ENCODE measurements at regions not wholly inside any gene's neighbourhood (a gene's known extent, or its start where the extent isn't known, plus 50 kb on each side); places are given as distances from the start of the nearest gene placed in this dataset.

GRCh38 chr6:54037277-54037779 lies 73.9 kb upstream of the MLIP start:
- H3K9me3 ChIP-seq (ENCODE audit: control insufficient read depth, insufficient read depth, low read length): no peaks in the 10 kb centered on the region
- H3K79me2 ChIP-seq (ENCODE audit: control insufficient read depth, low read length): no peaks in the 10 kb centered on the region
- no peaks in the 10 kb centered on the region for H3K27me3 ChIP-seq (ENCODE audit: control insufficient read depth, low read length)
- no peaks in the 10 kb centered on the region for H3K4me1 ChIP-seq (ENCODE audit: control insufficient read depth, low read length)
- H4K20me1 ChIP-seq (ENCODE audit: control insufficient read depth, insufficient read depth, low read depth, low read length): no peaks in the 10 kb centered on the region
- H3K4me3 ChIP-seq (ENCODE audit: low read length): no peak overlapping the region
- no peak overlapping the region for H3K27ac ChIP-seq (ENCODE audit: low read depth, low read length)
- H3K9me2 ChIP-seq (replicated peaks; ENCODE audit: control insufficient read depth, low read length): no peaks in the 10 kb centered on the region
- TF ChIP-seq CTCF (IDR thresholded peaks at IDR 0.05; ENCODE audit: low read depth, low read length, poor library complexity, severe bottlenecking): no peak
- no peak for TF ChIP-seq EZH2phosphoT487 (IDR thresholded peaks at IDR 0.05; ENCODE audit: borderline replicate concordance, low read length)
- no peaks in the 10 kb centered on the region for H3K36me3 ChIP-seq (ENCODE audit: control insufficient read depth, low read length)
- H3K4me2 ChIP-seq (ENCODE audit: low read length): no peak overlapping the region
- no peaks in the 10 kb centered on the region for H3F3A ChIP-seq (ENCODE audit: control insufficient read depth, insufficient read depth)

- Histone ChIP-seq H3K79me2 (ENCODE audit: control insufficient read depth, low read length) (no peaks in the 10 kb centered on the region), H3K9me3 (ENCODE audit: control insufficient read depth, insufficient read depth, low read length) (no peaks in the 10 kb centered on the region), H4K20me1 (ENCODE audit: control insufficient read depth, insufficient read depth, low read depth, low read length) (no peaks in the 10 kb centered on the region), H3K27me3 (ENCODE audit: control insufficient read depth, low read length) (no peaks in the 10 kb centered on the region), H3F3A (ENCODE audit: control insufficient read depth, insufficient read depth) (no peaks in the 10 kb centered on the region), H3K9me2 (replicated peaks; ENCODE audit: control insufficient read depth, low read length) (no peaks in the 10 kb centered on the region), H3K27ac (ENCODE audit: low read depth, low read length) (no peak overlapping the region), H3K4me1 (ENCODE audit: control insufficient read depth, low read length) (no peaks in the 10 kb centered on the region), H3K36me3 (ENCODE audit: control insufficient read depth, low read length) (no peaks in the 10 kb centered on the region), H3K4me3 (ENCODE audit: low read length) (no peak overlapping the region), H3K4me2 (ENCODE audit: low read length) (no peak overlapping the region)
- TF ChIP-seq CTCF (IDR thresholded peaks at IDR 0.05; ENCODE audit: low read depth, low read length, poor library complexity, severe bottlenecking) (no peak), EZH2phosphoT487 (IDR thresholded peaks at IDR 0.05; ENCODE audit: borderline replicate concordance, low read length) (no peak)
Measured at GRCh38 chr6:54040545-54040944, 70.7 kb upstream of the MLIP start.

DNA sequence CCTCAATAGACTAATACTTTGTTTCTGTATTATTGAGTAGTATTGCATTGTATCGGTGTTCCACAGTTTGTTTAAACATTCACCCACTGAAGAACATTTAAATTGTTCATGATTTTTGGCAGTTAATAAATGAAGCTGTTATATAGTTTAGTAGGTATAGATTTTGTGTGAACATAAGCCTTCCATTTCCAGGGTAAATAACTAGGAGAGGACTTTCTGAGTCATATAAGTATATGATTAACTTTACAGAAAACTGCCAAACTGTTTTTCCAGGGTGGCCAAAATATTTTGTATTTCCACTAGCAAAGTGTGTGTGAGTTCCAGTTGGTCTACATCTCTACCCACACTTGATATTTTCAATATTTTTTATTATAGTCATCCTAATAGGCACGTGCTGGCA lies 70.0 kb upstream of the MLIP start:
- Histone ChIP-seq H3K4me3 (ENCODE audit: low read length) (no peak overlapping the region), H3K27me3 (ENCODE audit: control insufficient read depth, low read length) (no peaks in the 10 kb centered on the region), H4K20me1 (ENCODE audit: control insufficient read depth, insufficient read depth, low read depth, low read length) (no peaks in the 10 kb centered on the region), H3K4me2 (ENCODE audit: low read length) (no peak overlapping the region), H3K79me2 (ENCODE audit: control insufficient read depth, low read length) (no peaks in the 10 kb centered on the region), H3F3A (ENCODE audit: control insufficient read depth, insufficient read depth) (no peaks in the 10 kb centered on the region), H3K9me2 (replicated peaks; ENCODE audit: control insufficient read depth, low read length) (no peaks in the 10 kb centered on the region), H3K4me1 (ENCODE audit: control insufficient read depth, low read length) (no peaks in the 10 kb centered on the region), H3K9me3 (ENCODE audit: control insufficient read depth, insufficient read depth, low read length) (no peaks in the 10 kb centered on the region), H3K36me3 (ENCODE audit: control insufficient read depth, low read length) (no peaks in the 10 kb centered on the region), H3K27ac (ENCODE audit: low read depth, low read length) (no peak overlapping the region)
- no peak for TF ChIP-seq CTCF (IDR thresholded peaks at IDR 0.05; ENCODE audit: low read depth, low read length, poor library complexity, severe bottlenecking)
- TF ChIP-seq EZH2phosphoT487 (IDR thresholded peaks at IDR 0.05; ENCODE audit: borderline replicate concordance, low read length): no peak

All from DOHH2 (cell line).